H1 (cell line): ENCODE measurements at regions not wholly inside any gene's neighbourhood (a gene's known extent, or its start where the extent isn't known, plus 50 kb on each side); places are given as distances from the start of the nearest gene placed in this dataset.

Experiments
- CTCF ChIA-PET: fragments of 300-600 bp; sonication (Branson Sonifier 250); formaldehyde crosslinking; loops from one replicate; lab custom pipeline; 2021; ENCODE audit not compliant: partially characterized antibody; lab: Charles Lee
- POLR2A ChIA-PET: fragments of 300-600 bp; sonication (Branson Sonifier 250); formaldehyde crosslinking; loops from one replicate; lab custom pipeline; 2021; ENCODE audit warnings: inconsistent platforms; ENCODE audit not compliant: partially characterized antibody; lab: Charles Lee
- DNase-seq, 2 experiments: peaks; one replicate each; pipeline versions ENCODE4 v3.0.0 to v3.0.0-alpha.2; 2010 to 2022; ENCODE audit warnings: low spot score in 2 of 2, low read depth in 1 of 2, mixed read lengths in 1 of 2
- FAIRE-seq: peaks from 2 replicates; lab custom pipeline; 2011; peaks lifted over from hg19 to GRCh38; lab: Jason Lieb, UNC
- H2AFZ ChIP-seq: 2 replicates; pipeline ENCODE4 v1.8.1; 2012; ENCODE audit warnings: low read length, inconsistent platforms
- H2AK5ac ChIP-seq: 2 replicates; pipeline ENCODE4 v1.6.1; 2013; ENCODE audit warnings: low read depth, low read length
- H2BK120ac ChIP-seq: replicated peaks from 2 replicates; pipeline ENCODE3; 2013; ENCODE audit warnings: low read depth, low read length, inconsistent platforms
- H2BK12ac ChIP-seq: 2 replicates; pipeline ENCODE4 v1.6.1; 2013; ENCODE audit warnings: low read depth, low read length
- H2BK15ac ChIP-seq: 2 replicates; pipeline ENCODE4 v1.6.1; 2013; ENCODE audit warnings: low read length
- H2BK20ac ChIP-seq: 2 replicates; pipeline ENCODE4 v1.6.1; 2013; ENCODE audit warnings: low read length
- H2BK5ac ChIP-seq: 2 replicates; pipeline ENCODE4 v1.6.1; 2013; ENCODE audit warnings: low read depth, low read length
- H3K14ac ChIP-seq: 2 replicates; pipeline ENCODE4 v1.6.1; 2013; ENCODE audit warnings: inconsistent platforms; ENCODE audit not compliant: insufficient read length
- H3K18ac ChIP-seq: 2 replicates; pipeline ENCODE4 v1.6.1; 2013; ENCODE audit warnings: low read length; ENCODE audit errors: extremely low read depth
- H3K23ac ChIP-seq: 2 replicates; pipeline ENCODE4 v1.6.1; 2013; ENCODE audit warnings: inconsistent platforms; ENCODE audit not compliant: insufficient read length
- H3K23me2 ChIP-seq: 2 replicates; pipeline ENCODE4 v1.6.1; 2013; ENCODE audit warnings: low read depth, low read length
- H3K27ac ChIP-seq: 2 replicates; pipeline ENCODE4 v1.6.1; 2011; ENCODE audit warnings: low read depth, low read length, inconsistent platforms
- H3K27me3 ChIP-seq, 4 experiments: replicated peaks in 1 of 4; 1 replicate in 1 of 4; 2 replicates in 3 of 4; pipeline versions ENCODE4 v1.6.1 to v1.8.1; 2011 to 2013; ENCODE audit warnings: low read length in 3 of 4, mild to moderate bottlenecking in 3 of 4, inconsistent platforms in 2 of 4, mixed read lengths in 2 of 4, moderate library complexity in 1 of 4; ENCODE audit not compliant: control insufficient read depth in 3 of 4, insufficient read depth in 3 of 4; ENCODE audit errors: extremely low read depth in 1 of 4
- H3K36me3 ChIP-seq, 4 experiments: 2 replicates each; pipeline versions ENCODE4 v1.6.1 to v1.8.1; 2011 to 2013; ENCODE audit warnings: mild to moderate bottlenecking in 4 of 4, low read length in 3 of 4, moderate library complexity in 2 of 4, control low read depth in 1 of 4, inconsistent platforms in 1 of 4; ENCODE audit not compliant: insufficient read depth in 4 of 4, control insufficient read depth in 2 of 4
- H3K4ac ChIP-seq: replicated peaks from 2 replicates; pipeline ENCODE3; 2013; ENCODE audit warnings: low read length, low read depth, mixed read lengths, inconsistent platforms; ENCODE audit not compliant: insufficient read length
- H3K4me1 ChIP-seq, 4 experiments: replicated peaks in 1 of 4; 1 replicate in 1 of 4; 2 replicates in 3 of 4; pipeline versions ENCODE4 v1.6.1 to v1.8.1; 2011 to 2013; ENCODE audit warnings: low read length in 3 of 4, inconsistent platforms in 2 of 4, mixed read lengths in 1 of 4; ENCODE audit not compliant: insufficient read depth in 4 of 4, control insufficient read depth in 3 of 4
- H3K4me2 ChIP-seq, 2 experiments: 2 replicates each; pipeline versions ENCODE4 v1.6.1 to v1.8.1; 2011 to 2013; ENCODE audit warnings: low read depth in 2 of 2, low read length in 2 of 2, control low read depth in 1 of 2, inconsistent platforms in 1 of 2, mild to moderate bottlenecking in 1 of 2; ENCODE audit not compliant: insufficient read depth in 1 of 2
- H3K4me3 ChIP-seq, 4 experiments: fragments of 200-600, 300-600 bp in 1 of 4; sonication (generic), shearing (Covaris generic), sonication (Bioruptor Twin) in 1 of 4; 2 replicates each; pipeline versions ENCODE4 v1.5.1 to v1.8.1; 2011 to 2016; ENCODE audit warnings: low read length in 4 of 4, low read depth in 3 of 4, control low read depth in 2 of 4, inconsistent platforms in 2 of 4, mild to moderate bottlenecking in 2 of 4, mixed read lengths in 1 of 4, moderate library complexity in 1 of 4; ENCODE audit not compliant: insufficient read depth in 2 of 4; ENCODE audit errors: extremely low read depth in 1 of 4
- H3K56ac ChIP-seq: replicated peaks from 2 replicates; pipeline ENCODE3; 2013; ENCODE audit warnings: low read depth, mild to moderate bottlenecking, mixed read lengths, low read length, inconsistent platforms; ENCODE audit not compliant: insufficient read length
- H3K79me1 ChIP-seq: 2 replicates; pipeline ENCODE4 v1.6.1; 2013; ENCODE audit warnings: low read depth, low read length, control low read depth
- H3K79me2 ChIP-seq, 2 experiments: 2 replicates each; pipeline versions ENCODE4 v1.6.1 to v1.8.1; 2012 to 2013; ENCODE audit warnings: low read length in 2 of 2, mild to moderate bottlenecking in 2 of 2, inconsistent platforms in 1 of 2; ENCODE audit not compliant: insufficient read depth in 2 of 2, control insufficient read depth in 1 of 2
- H3K9ac ChIP-seq, 4 experiments: replicated peaks in 1 of 4; 1 replicate in 1 of 4; 2 replicates in 3 of 4; pipeline versions ENCODE4 v1.6.1 to v1.8.1; 2011 to 2013; ENCODE audit warnings: low read depth in 3 of 4, low read length in 3 of 4, control low read depth in 2 of 4, mild to moderate bottlenecking in 2 of 4, moderate library complexity in 2 of 4, inconsistent platforms in 1 of 4; ENCODE audit errors: extremely low read depth in 1 of 4
- H3K9me3 ChIP-seq, 2 experiments: 2 replicates each; pipeline versions ENCODE4 v1.6.1 to v1.8.1; 2012 to 2013; ENCODE audit warnings: mild to moderate bottlenecking in 2 of 2, moderate library complexity in 2 of 2, control low read depth in 1 of 2, inconsistent platforms in 1 of 2, low read depth in 1 of 2, low read length in 1 of 2, mixed read lengths in 1 of 2; ENCODE audit not compliant: insufficient read depth in 2 of 2
- H4K20me1 ChIP-seq, 2 experiments: replicated peaks in 1 of 2; 2 replicates each; pipeline versions ENCODE3 to v1.8.1; 2011 to 2013; ENCODE audit warnings: inconsistent platforms in 2 of 2, low read length in 2 of 2, mild to moderate bottlenecking in 1 of 2; ENCODE audit not compliant: insufficient read depth in 2 of 2, control insufficient read depth in 1 of 2
- H4K5ac ChIP-seq: 2 replicates; pipeline ENCODE4 v1.6.1; 2013; ENCODE audit warnings: low read length, low read depth, mixed read lengths, inconsistent platforms; ENCODE audit not compliant: insufficient read length
- H4K8ac ChIP-seq: 2 replicates; pipeline ENCODE4 v1.8.0; 2013; ENCODE audit warnings: mild to moderate bottlenecking, moderate library complexity, low read length, inconsistent platforms; ENCODE audit not compliant: insufficient read depth; ENCODE audit errors: extremely low read depth
- H4K91ac ChIP-seq: replicated peaks from 2 replicates; pipeline ENCODE3; 2013; ENCODE audit warnings: low read length, mixed read lengths, inconsistent platforms; ENCODE audit not compliant: insufficient read length
- GTF2F1 ChIP-seq: IDR thresholded peaks from 2 replicates; pipeline ENCODE4 v1.6.1; 2012; ENCODE audit warnings: low read depth, low read length, improper control_type of control experiment, borderline replicate concordance
- MAX ChIP-seq: IDR thresholded peaks from 2 replicates; pipeline ENCODE4 v1.6.1; 2012; ENCODE audit warnings: inconsistent platforms
- SRF ChIP-seq: IDR thresholded peaks from 2 replicates; pipeline ENCODE4 v1.6.1; 2011; ENCODE audit warnings: mild to moderate bottlenecking, low read depth, low read length, moderate library complexity
- TCF12 ChIP-seq: IDR thresholded peaks from 2 replicates; pipeline ENCODE4 v1.6.1; 2011; ENCODE audit warnings: low read depth, mild to moderate bottlenecking, low read length
- WGBS, 2 experiments: shearing (Covaris generic) in 1 of 2; methylation state at CpG; one replicate each; pipeline versions ENCODE4 v1.1.6 to v1.1.7; 2013 to 2015; ENCODE audit warnings: low lambda C conversion rate in 2 of 2, mixed read lengths in 2 of 2, inconsistent platforms in 1 of 2, low coverage in 1 of 2, missing lambda C conversion rate in 1 of 2; ENCODE audit not compliant: insufficient replicate concordance in 2 of 2, insufficient coverage in 1 of 2, insufficient read length in 1 of 2; ENCODE audit errors: extremely low coverage in 1 of 2, missing lambda C conversion rate in 1 of 2; 5-methylcytosine and 5-hydroxymethylcytosine counted together

GRCh38 chrX:39451046-39451445 is 646.7 kb downstream of the BCOR start:
- H2BK15ac ChIP-seq, result no peak overlapping the region
- no peak overlapping the region for H2AFZ ChIP-seq
- ChIA-PET POLR2A (interaction anchor here (0.7 kb wide), 1 partner anchor 8 kb away, joined by 3 read pairs; no protein-coding TSS in a partner anchor), CTCF (interaction anchor here (0.5 to 0.6 kb wide), 2 partner anchors 666 to 1157 kb away, joined by 3 read pairs; no protein-coding TSS in a partner anchor)
- no peak overlapping the region for H4K91ac ChIP-seq
- TF ChIP-seq TCF12 (no peak), SRF (no peak), MAX (no peak), GTF2F1 (no peak)
- FAIRE-seq, result no peak
- no peak overlapping the region for H2BK5ac ChIP-seq
- no peak overlapping the region for H3K14ac ChIP-seq
- H3K23me2 ChIP-seq, result no peaks in the 10 kb centered on the region
- no peak overlapping the region for H2BK20ac ChIP-seq
- no peak overlapping the region for H3K9ac ChIP-seq
- H3K9me3 ChIP-seq, result no peaks in the 10 kb centered on the region
- H3K4ac ChIP-seq, result no peak overlapping the region
- H4K5ac ChIP-seq, result no peak overlapping the region
- H3K18ac ChIP-seq, result no peak overlapping the region
- H3K79me2 ChIP-seq, result no peaks in the 10 kb centered on the region
- H3K79me1 ChIP-seq, result no peaks in the 10 kb centered on the region
- H3K27ac ChIP-seq, result no peak overlapping the region
- H2BK120ac ChIP-seq, result no peak overlapping the region
- no peak overlapping the region for H3K23ac ChIP-seq
- no peak overlapping the region for H4K8ac ChIP-seq
- H3K56ac ChIP-seq, result no peak overlapping the region
- no peak for DNase-seq
- no peak overlapping the region for H2BK12ac ChIP-seq
- no peaks in the 10 kb centered on the region for H4K20me1 ChIP-seq
- no peaks in the 10 kb centered on the region for H3K27me3 ChIP-seq
- H2AK5ac ChIP-seq, result no peak overlapping the region
- no peak overlapping the region for H3K4me2 ChIP-seq
- H3K4me1 ChIP-seq, result peaks cover 0 to 5% (median 1%) of the 10 kb centered on the region in 4 experiments; a peak in 1 of 7 replicates
- no peak overlapping the region for H3K4me3 ChIP-seq
- H3K36me3 ChIP-seq, result no peaks in the 10 kb centered on the region
- WGBS, 2 experiments, result 92% methylated on average over 5 of the region's 7 CpGs; no CpG with 5 or more reads in 1 of the 2 experiments
